Muscle of back (tissue), 3 donors: ENCODE measurements at regions not wholly inside any gene's neighbourhood (a gene's known extent, or its start where the extent isn't known, plus 50 kb on each side); places are given as distances from the start of the nearest gene placed in this dataset.
"Not testable (repeated sequence)": the region's sequence is repeated elsewhere in the genome, so short reads cannot be mapped to it uniquely, and the experiment has no call there.

Experiments
- DNase-seq, 3 donors: peaks; one replicate each; pipeline versions ENCODE4 v3.0.0 to v3.0.0-alpha.2; 2013

DNA sequence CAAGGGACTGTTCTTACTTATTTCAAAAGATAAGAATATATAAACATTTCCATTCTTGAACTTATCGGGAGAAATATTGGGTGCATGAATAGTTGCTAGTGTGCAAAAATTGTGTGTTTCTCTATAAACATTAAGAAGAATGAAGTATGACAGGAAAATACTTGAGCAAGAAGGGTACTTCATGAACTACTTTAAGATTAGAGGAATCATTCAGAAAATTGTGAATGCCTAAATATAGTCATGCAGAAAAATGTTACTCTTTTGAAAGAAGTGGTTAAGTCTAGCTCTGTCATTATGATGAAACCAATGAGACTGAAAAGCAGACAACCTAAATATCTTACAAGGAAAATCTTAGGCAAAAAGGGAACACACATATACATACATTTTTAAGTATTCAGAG is 207.8 kb upstream of the PCDH18 start:
- no peak for DNase-seq

DNA sequence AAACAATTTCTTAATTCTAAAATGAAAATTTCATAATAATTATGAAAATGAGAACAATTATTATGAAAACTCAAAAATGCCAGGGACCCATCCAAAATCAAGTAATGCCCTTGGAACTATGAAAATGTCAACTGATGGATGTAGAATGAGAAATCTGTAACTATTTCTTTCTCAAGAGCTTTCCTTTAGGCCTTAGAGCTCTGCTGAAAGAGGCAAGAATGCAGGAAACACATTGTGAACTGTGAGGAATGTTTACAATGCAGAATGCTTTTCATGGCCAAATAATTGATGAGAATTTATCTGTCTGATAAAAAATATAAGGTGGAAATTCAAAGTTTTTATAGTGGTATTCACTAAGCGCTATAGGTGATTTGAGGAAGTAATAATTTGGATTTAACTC is 207.1 kb upstream of the PCDH18 start:
- no peak for DNase-seq

DNA sequence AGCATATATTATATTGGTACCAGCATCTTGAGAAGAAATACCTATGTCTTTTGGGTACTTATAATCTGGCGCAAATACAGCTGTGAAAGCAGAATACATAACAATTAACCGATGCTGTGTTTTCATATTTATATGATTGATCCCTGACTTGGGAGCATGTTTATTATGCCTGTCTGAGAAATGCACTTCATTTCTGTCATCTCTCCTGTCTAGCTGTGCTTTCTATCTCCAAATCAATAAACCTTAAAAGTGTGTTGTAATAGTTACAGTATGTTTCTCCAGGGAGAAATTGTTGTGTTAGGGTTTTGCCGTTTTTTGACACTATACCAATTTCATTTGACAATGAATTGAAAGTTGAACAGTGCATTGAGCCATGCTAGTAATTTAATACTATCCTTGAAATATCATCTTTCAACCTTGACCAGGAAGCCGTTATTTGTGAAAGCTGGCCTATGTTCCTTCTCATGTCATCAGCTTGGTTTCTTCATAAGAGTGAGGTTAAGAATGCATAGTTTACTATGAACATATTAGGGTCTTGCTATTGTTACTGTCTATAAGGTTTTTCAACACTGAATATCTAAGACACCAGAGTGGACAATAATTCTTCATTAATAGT is 206.2 kb upstream of the PCDH18 start:
- peak in 1 of 3 donors; percentile 34 for DNase-seq

- DNase-seq: no peak
These were observed 203.3 kb upstream of the PCDH18 start for GRCh38 chr4:137735561-137736104.

GRCh38 chr4:137733174-137734141 is 201.2 kb upstream of the PCDH18 start:
- not testable (repeated sequence) for DNase-seq

DNA sequence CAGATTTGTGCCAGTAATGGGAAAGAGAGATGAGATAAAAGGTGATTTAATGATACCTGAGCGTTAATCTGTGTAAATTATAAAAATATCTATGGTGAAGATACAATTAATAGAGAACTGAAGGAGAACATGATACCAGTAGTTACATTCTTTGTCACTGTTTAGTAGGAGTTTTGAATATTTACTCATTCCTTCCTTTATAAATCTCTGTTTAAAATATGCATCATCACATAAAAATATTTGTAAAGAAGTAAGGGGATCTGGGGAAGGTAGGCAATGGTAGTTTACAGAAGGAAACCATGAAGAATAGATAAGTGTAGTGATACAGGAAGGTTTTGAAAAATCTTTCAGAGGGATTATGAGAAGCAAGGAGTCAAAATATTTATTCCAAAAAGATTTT is 190.6 kb upstream of the PCDH18 start:
- no peak for DNase-seq

DNA sequence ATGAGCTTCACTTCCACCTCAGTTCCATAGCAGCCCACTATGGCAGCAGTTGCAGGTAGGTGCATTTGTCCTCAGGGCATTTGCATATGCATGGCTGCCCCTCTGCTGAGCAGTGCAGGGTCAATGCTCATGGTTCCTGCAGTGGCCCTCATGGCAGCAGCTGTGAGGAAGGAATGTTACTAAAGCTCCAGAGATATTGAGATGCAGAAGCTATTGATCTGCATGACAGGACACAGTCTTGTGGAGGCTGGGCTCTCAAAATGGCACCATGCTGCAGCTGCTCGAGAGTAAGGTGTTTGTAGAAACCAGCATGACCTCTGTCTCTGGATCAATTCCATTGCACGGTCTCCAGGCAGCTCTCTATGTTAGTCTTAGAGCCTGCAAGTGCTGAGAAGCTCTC is 179.2 kb upstream of the PCDH18 start:
- no peak for DNase-seq

GRCh38 chr4:137707626-137708025 is 175.3 kb upstream of the PCDH18 start:
- no peak for DNase-seq

DNA sequence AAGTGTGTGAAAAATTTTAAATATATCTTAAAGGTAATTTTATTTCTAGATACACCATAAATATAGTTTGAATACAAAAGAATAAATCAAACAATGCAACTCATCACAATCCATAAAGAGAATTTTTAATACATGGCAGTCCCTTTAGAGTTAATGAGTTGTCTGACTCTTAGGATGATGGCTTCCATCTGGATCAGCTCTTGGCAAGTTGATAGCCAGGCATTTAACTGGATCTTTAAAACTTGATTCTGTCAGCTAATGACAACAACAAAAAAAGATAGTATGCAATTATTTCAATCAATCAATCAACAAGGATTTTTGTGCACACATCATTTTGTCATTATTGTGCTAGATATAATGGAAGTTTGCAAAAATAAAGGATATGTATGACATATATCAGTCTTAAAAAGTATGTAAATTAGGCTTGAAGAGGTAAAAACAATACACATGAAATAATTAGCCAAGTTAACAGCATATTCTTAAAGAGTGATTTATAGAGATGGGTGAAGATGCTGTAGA is 174.9 kb upstream of the PCDH18 start:
- peak in 1 of 3 donors; percentile 49 for DNase-seq

GRCh38 chr4:137705171-137705783 is 173.0 kb upstream of the PCDH18 start:
- DNase-seq: peak; percentile 85 to 93 (median 89)

GRCh38 chr4:137703195-137703594 is 170.9 kb upstream of the PCDH18 start:
- peak in 2 of 3 donors; percentile 15 to 55 for DNase-seq

GRCh38 chr4:137702512-137702911 is 170.2 kb upstream of the PCDH18 start:
- no peak for DNase-seq

DNA sequence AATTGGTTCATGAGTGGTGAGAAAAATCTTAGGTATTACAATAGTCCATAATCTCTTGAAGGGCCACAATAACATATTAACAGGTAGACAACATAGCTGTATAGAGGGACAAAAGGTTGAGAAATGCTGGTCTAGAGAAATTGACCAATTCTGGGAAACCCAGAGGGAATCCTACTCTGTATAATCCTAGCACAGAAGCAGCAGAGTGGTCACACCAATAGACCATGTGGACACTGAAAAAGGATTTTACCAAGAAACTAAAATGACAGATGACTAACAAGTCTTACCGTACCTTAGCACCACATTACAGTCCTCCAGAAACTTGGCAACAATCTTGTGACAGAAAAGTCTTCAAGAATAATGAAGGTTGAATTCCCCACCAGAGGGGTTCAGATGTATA is 169.1 kb upstream of the PCDH18 start:
- no peak for DNase-seq

DNA sequence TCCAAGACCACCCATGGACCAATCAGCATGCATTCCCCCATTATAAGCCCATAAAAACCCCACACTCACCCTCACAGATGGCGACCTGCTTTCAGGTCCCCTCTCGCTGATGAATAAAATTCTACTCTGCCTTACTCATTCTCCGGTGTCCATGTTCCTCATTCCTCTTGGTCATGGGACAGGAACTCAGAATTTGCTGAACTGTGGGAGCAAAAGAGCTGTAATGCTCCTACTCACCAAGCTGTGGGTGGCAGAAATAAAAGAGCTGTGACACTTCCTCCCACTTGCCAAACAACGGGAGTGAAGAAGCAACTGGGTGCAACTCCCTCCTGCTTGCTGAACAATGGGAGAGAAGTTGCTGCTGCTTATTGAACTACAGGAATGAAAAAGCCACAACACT is 168.5 kb upstream of the PCDH18 start:
- DNase-seq: no peak

DNA sequence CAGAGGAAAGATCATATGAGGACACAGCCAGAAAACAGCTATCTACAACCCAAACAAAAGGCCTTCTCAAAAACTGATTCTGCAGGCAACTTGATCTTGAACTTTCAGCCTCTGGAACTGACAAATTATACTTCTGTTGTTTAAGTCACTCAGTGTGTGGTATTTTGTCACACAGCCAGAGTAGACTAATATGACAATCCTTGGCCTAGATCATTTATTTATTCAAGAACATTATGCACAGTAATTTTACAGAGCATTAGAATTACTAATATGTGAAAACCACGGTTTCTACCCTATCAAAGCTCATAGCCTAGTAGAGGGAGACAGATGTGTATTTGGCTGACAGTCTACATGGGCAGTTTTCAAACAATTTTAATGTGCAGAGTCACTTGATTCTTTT is 167.8 kb upstream of the PCDH18 start:
- DNase-seq: peak in 1 of 3 donors; percentile 44

GRCh38 chr4:137694138-137694537 is 161.8 kb upstream of the PCDH18 start:
- peak in 1 of 3 donors; percentile 27 for DNase-seq

GRCh38 chr4:137693641-137694040 is 161.3 kb upstream of the PCDH18 start:
- DNase-seq: no peak

- no peak for DNase-seq
These were observed 159.9 kb upstream of the PCDH18 start for GRCh38 chr4:137692205-137692604.

DNA sequence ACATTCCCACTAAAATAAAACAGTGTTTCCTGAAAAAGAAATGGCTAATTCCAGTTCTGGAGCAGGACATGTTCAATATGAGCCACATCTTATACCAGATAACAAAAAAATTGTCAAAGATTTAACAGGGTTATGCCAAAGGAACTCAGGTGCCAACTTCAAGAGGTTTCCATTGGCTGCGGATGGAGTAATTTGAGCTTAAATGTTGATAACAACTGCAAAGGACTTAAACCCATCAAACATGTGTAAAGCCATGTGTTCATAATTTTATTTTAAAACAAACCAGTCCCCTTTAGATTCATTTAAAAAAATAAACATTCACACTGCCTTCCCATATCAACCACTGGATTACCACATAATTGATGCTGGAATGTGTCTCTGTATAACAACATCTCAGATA is 156.4 kb upstream of the PCDH18 start:
- no peak for DNase-seq

GRCh38 chr4:137685357-137685756 is 153.1 kb upstream of the PCDH18 start:
- peak; percentile 67 to 81 (median 71) for DNase-seq

DNA sequence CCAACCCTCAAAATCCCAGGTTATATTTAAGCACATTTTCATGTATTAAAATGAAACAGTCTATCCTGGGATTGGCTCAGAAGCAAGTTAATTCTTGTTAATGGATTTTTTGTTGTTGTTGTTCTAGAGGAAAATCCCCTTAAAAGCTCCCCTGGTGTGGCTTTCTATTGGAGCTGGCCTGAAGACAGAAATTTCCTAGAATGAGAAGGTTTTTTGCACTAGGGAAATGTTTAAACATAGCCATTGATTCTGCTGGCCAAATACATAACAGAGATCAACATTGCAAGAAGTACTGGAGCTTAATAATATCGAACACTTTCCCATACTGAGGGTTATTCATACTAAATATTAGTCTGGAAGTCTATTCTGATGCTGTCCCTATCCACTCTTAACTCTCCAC is 148.8 kb upstream of the PCDH18 start:
- peak in 1 of 3 donors; percentile 76 for DNase-seq

GRCh38 chr4:137678796-137679195 is 146.5 kb upstream of the PCDH18 start:
- peak in 1 of 3 donors; percentile 69 for DNase-seq
